ENCODE measurements at regions not wholly inside any gene's neighbourhood (a gene's known extent, or its start where the extent isn't known, plus 50 kb on each side); places are given as distances from the start of the nearest gene placed in this dataset.

DNA sequence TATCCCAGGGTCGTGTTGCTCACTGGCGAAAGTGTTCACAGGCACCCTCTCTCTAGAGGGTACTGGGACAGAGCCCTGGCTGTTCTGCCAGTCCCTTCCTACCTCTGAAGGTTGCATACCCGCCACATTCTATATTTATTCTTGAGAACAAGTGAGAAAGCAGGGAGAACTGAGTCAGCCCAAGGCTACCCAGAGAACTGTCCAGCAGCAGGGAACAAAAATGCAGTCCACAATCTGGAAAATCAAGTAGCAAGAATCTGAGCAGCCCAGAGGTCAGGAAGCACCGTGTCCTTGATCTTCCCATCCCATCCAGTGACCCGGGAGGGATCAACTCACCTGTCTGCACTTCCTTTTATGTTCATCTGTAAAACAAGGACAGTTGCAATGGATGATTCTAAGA is 164.1 kb downstream of the FBXO15 start (continued):
- TF ChIP-seq, protein P1, sequence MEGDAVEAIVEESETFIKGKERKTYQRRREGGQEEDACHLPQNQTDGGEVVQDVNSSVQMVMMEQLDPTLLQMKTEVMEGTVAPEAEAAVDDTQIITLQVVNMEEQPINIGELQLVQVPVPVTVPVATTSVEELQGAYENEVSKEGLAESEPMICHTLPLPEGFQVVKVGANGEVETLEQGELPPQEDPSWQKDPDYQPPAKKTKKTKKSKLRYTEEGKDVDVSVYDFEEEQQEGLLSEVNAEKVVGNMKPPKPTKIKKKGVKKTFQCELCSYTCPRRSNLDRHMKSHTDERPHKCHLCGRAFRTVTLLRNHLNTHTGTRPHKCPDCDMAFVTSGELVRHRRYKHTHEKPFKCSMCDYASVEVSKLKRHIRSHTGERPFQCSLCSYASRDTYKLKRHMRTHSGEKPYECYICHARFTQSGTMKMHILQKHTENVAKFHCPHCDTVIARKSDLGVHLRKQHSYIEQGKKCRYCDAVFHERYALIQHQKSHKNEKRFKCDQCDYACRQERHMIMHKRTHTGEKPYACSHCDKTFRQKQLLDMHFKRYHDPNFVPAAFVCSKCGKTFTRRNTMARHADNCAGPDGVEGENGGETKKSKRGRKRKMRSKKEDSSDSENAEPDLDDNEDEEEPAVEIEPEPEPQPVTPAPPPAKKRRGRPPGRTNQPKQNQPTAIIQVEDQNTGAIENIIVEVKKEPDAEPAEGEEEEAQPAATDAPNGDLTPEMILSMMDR (IDR thresholded peaks at IDR 0.05; ENCODE audit: low read depth, low read length, missing input control), result no peak
- TF ChIP-seq YY1 (IDR thresholded peaks at IDR 0.05), result no peak
- TF ChIP-seq TAF1 (conservative IDR thresholded peaks at IDR 0.05), result no peak
- TF ChIP-seq, protein P2, sequence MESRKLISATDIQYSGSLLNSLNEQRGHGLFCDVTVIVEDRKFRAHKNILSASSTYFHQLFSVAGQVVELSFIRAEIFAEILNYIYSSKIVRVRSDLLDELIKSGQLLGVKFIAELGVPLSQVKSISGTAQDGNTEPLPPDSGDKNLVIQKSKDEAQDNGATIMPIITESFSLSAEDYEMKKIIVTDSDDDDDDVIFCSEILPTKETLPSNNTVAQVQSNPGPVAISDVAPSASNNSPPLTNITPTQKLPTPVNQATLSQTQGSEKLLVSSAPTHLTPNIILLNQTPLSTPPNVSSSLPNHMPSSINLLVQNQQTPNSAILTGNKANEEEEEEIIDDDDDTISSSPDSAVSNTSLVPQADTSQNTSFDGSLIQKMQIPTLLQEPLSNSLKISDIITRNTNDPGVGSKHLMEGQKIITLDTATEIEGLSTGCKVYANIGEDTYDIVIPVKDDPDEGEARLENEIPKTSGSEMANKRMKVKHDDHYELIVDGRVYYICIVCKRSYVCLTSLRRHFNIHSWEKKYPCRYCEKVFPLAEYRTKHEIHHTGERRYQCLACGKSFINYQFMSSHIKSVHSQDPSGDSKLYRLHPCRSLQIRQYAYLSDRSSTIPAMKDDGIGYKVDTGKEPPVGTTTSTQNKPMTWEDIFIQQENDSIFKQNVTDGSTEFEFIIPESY (IDR thresholded peaks at IDR 0.05), result no peak

DNA sequence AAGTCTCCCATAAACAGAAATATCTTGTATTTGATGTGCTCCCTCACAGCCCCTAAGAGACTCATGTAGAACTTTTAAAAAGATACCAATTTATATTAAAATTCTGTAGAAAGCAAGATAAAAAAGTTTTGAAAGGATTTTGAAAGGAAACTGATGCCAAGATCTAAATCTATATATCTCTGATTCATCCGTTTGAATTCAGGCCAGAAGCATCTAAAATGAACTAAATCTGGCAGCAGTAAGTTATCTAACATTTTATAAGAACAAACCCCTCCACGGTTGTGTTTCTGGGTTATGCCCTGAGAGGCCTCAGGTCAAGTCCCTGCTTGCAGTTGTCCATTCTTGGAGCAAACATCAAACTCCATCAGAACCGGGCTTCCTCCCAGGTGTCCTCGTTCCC is 165.8 kb downstream of the FBXO15 start:
- TF ChIP-seq, protein P3, sequence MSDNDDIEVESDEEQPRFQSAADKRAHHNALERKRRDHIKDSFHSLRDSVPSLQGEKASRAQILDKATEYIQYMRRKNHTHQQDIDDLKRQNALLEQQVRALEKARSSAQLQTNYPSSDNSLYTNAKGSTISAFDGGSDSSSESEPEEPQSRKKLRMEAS (IDR thresholded peaks at IDR 0.05), result no peak
- TF ChIP-seq GABPA (IDR thresholded peaks at IDR 0.05 in 1 of 2, conservative IDR thresholded peaks at IDR 0.05 in 1 of 2) (no peak), JUND (IDR thresholded peaks at IDR 0.05) (no peak), NR2F2 (IDR thresholded peaks at IDR 0.05) (no peak), YY1 (IDR thresholded peaks at IDR 0.05) (no peak), HNF4A (conservative IDR thresholded peaks at IDR 0.05) (no peak), SP1 (IDR thresholded peaks at IDR 0.05) (no peak), RXRA (IDR thresholded peaks at IDR 0.05) (no peak), TAF1 (conservative IDR thresholded peaks at IDR 0.05) (no peak), FOXA1 (IDR thresholded peaks at IDR 0.05) (no peak), HNF4G (IDR thresholded peaks at IDR 0.05) (no peak), RAD21 (IDR thresholded peaks at IDR 0.05) (no peak), FOXA2 (IDR thresholded peaks at IDR 0.05) (no peak), EGR1 (IDR thresholded peaks at IDR 0.05; ENCODE audit: low read depth in 2 of 2) (no peak)
- TF ChIP-seq, protein P2 (IDR thresholded peaks at IDR 0.05), result no peak
- TF ChIP-seq, protein P4, sequence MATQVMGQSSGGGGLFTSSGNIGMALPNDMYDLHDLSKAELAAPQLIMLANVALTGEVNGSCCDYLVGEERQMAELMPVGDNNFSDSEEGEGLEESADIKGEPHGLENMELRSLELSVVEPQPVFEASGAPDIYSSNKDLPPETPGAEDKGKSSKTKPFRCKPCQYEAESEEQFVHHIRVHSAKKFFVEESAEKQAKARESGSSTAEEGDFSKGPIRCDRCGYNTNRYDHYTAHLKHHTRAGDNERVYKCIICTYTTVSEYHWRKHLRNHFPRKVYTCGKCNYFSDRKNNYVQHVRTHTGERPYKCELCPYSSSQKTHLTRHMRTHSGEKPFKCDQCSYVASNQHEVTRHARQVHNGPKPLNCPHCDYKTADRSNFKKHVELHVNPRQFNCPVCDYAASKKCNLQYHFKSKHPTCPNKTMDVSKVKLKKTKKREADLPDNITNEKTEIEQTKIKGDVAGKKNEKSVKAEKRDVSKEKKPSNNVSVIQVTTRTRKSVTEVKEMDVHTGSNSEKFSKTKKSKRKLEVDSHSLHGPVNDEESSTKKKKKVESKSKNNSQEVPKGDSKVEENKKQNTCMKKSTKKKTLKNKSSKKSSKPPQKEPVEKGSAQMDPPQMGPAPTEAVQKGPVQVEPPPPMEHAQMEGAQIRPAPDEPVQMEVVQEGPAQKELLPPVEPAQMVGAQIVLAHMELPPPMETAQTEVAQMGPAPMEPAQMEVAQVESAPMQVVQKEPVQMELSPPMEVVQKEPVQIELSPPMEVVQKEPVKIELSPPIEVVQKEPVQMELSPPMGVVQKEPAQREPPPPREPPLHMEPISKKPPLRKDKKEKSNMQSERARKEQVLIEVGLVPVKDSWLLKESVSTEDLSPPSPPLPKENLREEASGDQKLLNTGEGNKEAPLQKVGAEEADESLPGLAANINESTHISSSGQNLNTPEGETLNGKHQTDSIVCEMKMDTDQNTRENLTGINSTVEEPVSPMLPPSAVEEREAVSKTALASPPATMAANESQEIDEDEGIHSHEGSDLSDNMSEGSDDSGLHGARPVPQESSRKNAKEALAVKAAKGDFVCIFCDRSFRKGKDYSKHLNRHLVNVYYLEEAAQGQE (IDR thresholded peaks at IDR 0.05), result no peak
- TF ChIP-seq, protein P5, sequence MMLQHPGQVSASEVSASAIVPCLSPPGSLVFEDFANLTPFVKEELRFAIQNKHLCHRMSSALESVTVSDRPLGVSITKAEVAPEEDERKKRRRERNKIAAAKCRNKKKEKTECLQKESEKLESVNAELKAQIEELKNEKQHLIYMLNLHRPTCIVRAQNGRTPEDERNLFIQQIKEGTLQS (IDR thresholded peaks at IDR 0.05), result no peak
- TF ChIP-seq, protein P1 (IDR thresholded peaks at IDR 0.05; ENCODE audit: low read depth, low read length, missing input control), result no peak
- Histone ChIP-seq H3K4me1 (ENCODE audit: control insufficient read depth in 4 of 4, insufficient read depth in 4 of 4, low read length in 3 of 4) (no peaks in the 10 kb centered on the region), H3K27me3 (ENCODE audit: control insufficient read depth in 4 of 4, insufficient read depth in 4 of 4, low read length in 3 of 4) (no peaks in the 10 kb centered on the region), H3K27ac (ENCODE audit: low read depth in 1 of 2, low read length in 2 of 2) (no peak overlapping the region), H3K4me3 (ENCODE audit: low read depth in 1 of 3, low read length in 3 of 3) (no peak overlapping the region), H3K9me3 (ENCODE audit: control insufficient read depth in 4 of 4, low read length in 3 of 4) (no peaks in the 10 kb centered on the region), H3K9ac (ENCODE audit: low read depth in 1 of 2, low read length in 2 of 2) (no peak overlapping the region), H3K36me3 (ENCODE audit: control insufficient read depth in 4 of 4, insufficient read depth in 3 of 4, low read depth in 1 of 4, low read length in 3 of 4) (no peaks in the 10 kb centered on the region)
- whole genome bisulfite sequencing, result 65% methylated on average over 4 of the region's 4 CpGs
- DNase-seq (ENCODE audit: low spot score), result no peak

Data from liver (tissue), 8 donors.